Panc1 (cell line): ENCODE measurements at regions not wholly inside any gene's neighbourhood (a gene's known extent, or its start where the extent isn't known, plus 50 kb on each side); places are given as distances from the start of the nearest gene placed in this dataset.

Experiments used
- ATAC-seq: fragments of 200-7000 bp; cut with Tn5 transposase; 2 replicates; pipeline ENCODE4 v1.9.1; 2020; ENCODE audit warnings: mild to moderate bottlenecking, moderate library complexity
- BruUV-seq: library from RNA; stranded (reverse); fragments of 400-500 nt; replicated peaks from 2 replicates; lab custom pipeline; 2021; lab: Mats Ljungman, UMichigan
- CTCF ChIA-PET: fragments of 300-600 bp; sonication (Branson Sonifier 250); formaldehyde crosslinking; loops from one replicate; lab custom pipeline; 2022; ENCODE audit warnings: antibody characterized with exemption; lab: Charles Lee
- POLR2A ChIA-PET: fragments of 300-600 bp; sonication (Branson Sonifier 250); formaldehyde crosslinking; loops from one replicate; lab custom pipeline; 2022; ENCODE audit warnings: antibody characterized with exemption; lab: Charles Lee
- DNase-seq: peaks from one replicate; pipeline ENCODE4 v3.0.0-alpha.2; 2010; ENCODE audit warnings: low read depth, low spot score
- H3K27ac ChIP-seq: 2 replicates; pipeline ENCODE4 v1.5.1; 2011; ENCODE audit warnings: mild to moderate bottlenecking, low read length, inconsistent platforms
- H3K27me3 ChIP-seq: fragments of 200-500 bp; sonication (Bioruptor generic); 2 replicates; pipeline ENCODE4 v1.6.0; 2014; ENCODE audit warnings: low read length, inconsistent platforms; ENCODE audit not compliant: control insufficient read depth, insufficient read depth
- H3K36me3 ChIP-seq: fragments of 200-500 bp; sonication (Bioruptor generic); 2 replicates; pipeline ENCODE4 v1.5.1; 2014; ENCODE audit warnings: inconsistent platforms, mild to moderate bottlenecking, low read length, moderate library complexity; ENCODE audit not compliant: control insufficient read depth, insufficient read depth
- H3K4me1 ChIP-seq: 2 replicates; pipeline ENCODE4 v1.5.1; 2011; ENCODE audit warnings: inconsistent platforms, mild to moderate bottlenecking, low read length, moderate library complexity; ENCODE audit not compliant: control insufficient read depth, insufficient read depth
- H3K4me3 ChIP-seq, 2 experiments: 2 replicates each; pipeline ENCODE4 v1.5.1; 2011 to 2012; ENCODE audit warnings: low read depth in 2 of 2, low read length in 2 of 2, mild to moderate bottlenecking in 2 of 2, inconsistent platforms in 1 of 2, moderate library complexity in 1 of 2
- H3K9me3 ChIP-seq: fragments of 200-500 bp; sonication (Bioruptor generic); 2 replicates; pipeline ENCODE4 v1.5.1; 2014; ENCODE audit warnings: low read depth, mild to moderate bottlenecking, inconsistent platforms, low read length, moderate library complexity; ENCODE audit not compliant: control insufficient read depth, insufficient read depth
- CTCF ChIP-seq: fragments of 450-650 bp; IDR thresholded peaks from 2 replicates; pipeline ENCODE4 v1.5.1; 2017; ENCODE audit warnings: mild to moderate bottlenecking
- POLR2AphosphoS5 ChIP-seq: IDR thresholded peaks from 2 replicates; pipeline ENCODE4 v1.6.1; 2012; ENCODE audit warnings: mild to moderate bottlenecking, low read depth, low read length, moderate library complexity
- SIN3A ChIP-seq: IDR thresholded peaks from 2 replicates; pipeline ENCODE4 v1.6.1; 2012; ENCODE audit warnings: low read depth, mild to moderate bottlenecking, low read length, moderate library complexity, borderline replicate concordance; ENCODE audit not compliant: insufficient read depth
- TCF7L2 ChIP-seq: IDR thresholded peaks from 2 replicates; pipeline ENCODE4 v1.6.1; 2011; ENCODE audit warnings: mild to moderate bottlenecking, low read depth, low read length, inconsistent platforms
- in situ Hi-C: cut with HindIII; loops from 2 replicates; pipeline ENCODE4 v1.10.0; 2016; ENCODE audit warnings: low sequenced_read_pairs, low pct_unique_long_range_greater_than_20kb
- intact Hi-C: fragments of 100-400 bp; cut with micrococcal nuclease; formaldehyde crosslinking; loops from one replicate; pipeline ENCODE4 v1.10.0; 2022; ENCODE audit not compliant: unreplicated experiment
- TF ChIP-seq, protein P1 (sequence below), 2 experiments: IDR thresholded peaks; 2 replicates each; pipeline ENCODE4 v1.6.1; 2011 to 2012; ENCODE audit warnings: low read depth in 2 of 2, control low read depth in 1 of 2, low read length in 1 of 2, mild to moderate bottlenecking in 1 of 2, moderate library complexity in 1 of 2; ENCODE audit not compliant: insufficient read depth in 1 of 2

DNA sequence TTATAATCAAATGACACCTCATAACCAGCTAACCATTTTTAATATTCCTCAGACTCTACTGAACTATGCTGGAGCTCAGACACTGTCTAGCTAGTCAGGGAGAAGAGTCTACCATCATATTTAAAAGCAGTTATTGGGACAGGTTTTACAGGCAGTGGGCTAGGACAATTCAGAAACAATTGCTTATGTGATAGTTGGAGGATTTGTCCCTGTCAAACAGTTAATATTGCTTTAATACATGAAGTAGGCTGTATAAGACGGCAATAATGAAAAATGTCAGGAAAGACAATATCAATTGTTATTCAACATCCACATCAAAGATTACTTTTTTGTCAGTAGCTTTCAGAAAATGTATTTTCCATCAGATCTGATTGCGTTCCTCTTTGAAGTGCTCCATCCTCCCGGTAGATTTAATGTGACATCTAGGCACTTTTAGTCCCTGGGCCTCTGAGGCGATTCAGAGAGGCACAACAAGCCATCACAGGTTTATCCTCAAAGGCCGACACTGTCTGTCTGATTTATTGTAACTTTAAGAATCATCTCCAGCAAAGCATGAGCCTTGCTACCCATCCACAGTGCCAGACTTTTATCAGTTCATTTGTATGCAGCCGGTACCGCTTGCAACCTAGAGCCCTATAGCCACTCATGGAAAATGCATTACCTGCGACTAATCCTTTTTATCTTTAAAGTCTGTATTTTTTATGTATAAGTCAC lies 152.2 kb downstream of the PSAT1 start:
- Histone ChIP-seq H3K4me3 (no peak overlapping the region), H3K4me1 (no peaks in the 10 kb centered on the region), H3K9me3 (no peaks in the 10 kb centered on the region), H3K36me3 (no peaks in the 10 kb centered on the region), H3K27ac (no peak overlapping the region), H3K27me3 (no peaks in the 10 kb centered on the region)
- no peak for DNase-seq
- in situ Hi-C loops (no loop called here), intact Hi-C loops (no loop called here)
- ATAC-seq = no peak
- ChIA-PET POLR2A (no interaction called here), CTCF (no interaction called here)
- TF ChIP-seq TCF7L2 = no peak
- TF ChIP-seq, protein P1, sequence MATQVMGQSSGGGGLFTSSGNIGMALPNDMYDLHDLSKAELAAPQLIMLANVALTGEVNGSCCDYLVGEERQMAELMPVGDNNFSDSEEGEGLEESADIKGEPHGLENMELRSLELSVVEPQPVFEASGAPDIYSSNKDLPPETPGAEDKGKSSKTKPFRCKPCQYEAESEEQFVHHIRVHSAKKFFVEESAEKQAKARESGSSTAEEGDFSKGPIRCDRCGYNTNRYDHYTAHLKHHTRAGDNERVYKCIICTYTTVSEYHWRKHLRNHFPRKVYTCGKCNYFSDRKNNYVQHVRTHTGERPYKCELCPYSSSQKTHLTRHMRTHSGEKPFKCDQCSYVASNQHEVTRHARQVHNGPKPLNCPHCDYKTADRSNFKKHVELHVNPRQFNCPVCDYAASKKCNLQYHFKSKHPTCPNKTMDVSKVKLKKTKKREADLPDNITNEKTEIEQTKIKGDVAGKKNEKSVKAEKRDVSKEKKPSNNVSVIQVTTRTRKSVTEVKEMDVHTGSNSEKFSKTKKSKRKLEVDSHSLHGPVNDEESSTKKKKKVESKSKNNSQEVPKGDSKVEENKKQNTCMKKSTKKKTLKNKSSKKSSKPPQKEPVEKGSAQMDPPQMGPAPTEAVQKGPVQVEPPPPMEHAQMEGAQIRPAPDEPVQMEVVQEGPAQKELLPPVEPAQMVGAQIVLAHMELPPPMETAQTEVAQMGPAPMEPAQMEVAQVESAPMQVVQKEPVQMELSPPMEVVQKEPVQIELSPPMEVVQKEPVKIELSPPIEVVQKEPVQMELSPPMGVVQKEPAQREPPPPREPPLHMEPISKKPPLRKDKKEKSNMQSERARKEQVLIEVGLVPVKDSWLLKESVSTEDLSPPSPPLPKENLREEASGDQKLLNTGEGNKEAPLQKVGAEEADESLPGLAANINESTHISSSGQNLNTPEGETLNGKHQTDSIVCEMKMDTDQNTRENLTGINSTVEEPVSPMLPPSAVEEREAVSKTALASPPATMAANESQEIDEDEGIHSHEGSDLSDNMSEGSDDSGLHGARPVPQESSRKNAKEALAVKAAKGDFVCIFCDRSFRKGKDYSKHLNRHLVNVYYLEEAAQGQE (IDR thresholded peaks at IDR 0.05; ENCODE audit: insufficient read depth in 1 of 2, low read depth in 2 of 2, low read length in 1 of 2) = no peak
- no peak for TF ChIP-seq CTCF
- TF ChIP-seq POLR2AphosphoS5 = no peak
- TF ChIP-seq SIN3A = no peak
- no TSS peak for BruUV-seq

- Histone ChIP-seq H3K4me3 (no peak overlapping the region), H3K9me3 (no peaks in the 10 kb centered on the region), H3K4me1 (no peaks in the 10 kb centered on the region), H3K27me3 (no peaks in the 10 kb centered on the region), H3K27ac (no peak overlapping the region), H3K36me3 (no peaks in the 10 kb centered on the region)
- in situ Hi-C loops = no loop called here
- ATAC-seq (no peak), DNase-seq (no peak)
- ChIA-PET POLR2A (no interaction called here), CTCF (no interaction called here)
- TF ChIP-seq SIN3A (no peak), POLR2AphosphoS5 (no peak), TCF7L2 (no peak), CTCF (no peak)
- TF ChIP-seq, protein P1 (IDR thresholded peaks at IDR 0.05; ENCODE audit: insufficient read depth in 1 of 2, low read depth in 2 of 2, low read length in 1 of 2) = no peak
- BruUV-seq = no TSS peak
- intact Hi-C loops = no loop called here
Measured at GRCh38 chr9:78453450-78453849, 156.5 kb downstream of the PSAT1 start.
